Fibroblast of upper back skin (primary cell): ENCODE measurements at regions not wholly inside any gene's neighbourhood (a gene's known extent, or its start where the extent isn't known, plus 50 kb on each side); places are given as distances from the start of the nearest gene placed in this dataset.
"Not testable (repeated sequence)": the region's sequence is repeated elsewhere in the genome, so short reads cannot be mapped to it uniquely, and the experiment has no call there.

Experiments used
- DNase-seq: peaks from one replicate; pipeline ENCODE4 v3.0.0-alpha.2; 2013

GRCh38 chr4:177190995-177191580, 118.6 kb upstream of the NEIL3 start:
- peak; percentile 58 for DNase-seq

DNA sequence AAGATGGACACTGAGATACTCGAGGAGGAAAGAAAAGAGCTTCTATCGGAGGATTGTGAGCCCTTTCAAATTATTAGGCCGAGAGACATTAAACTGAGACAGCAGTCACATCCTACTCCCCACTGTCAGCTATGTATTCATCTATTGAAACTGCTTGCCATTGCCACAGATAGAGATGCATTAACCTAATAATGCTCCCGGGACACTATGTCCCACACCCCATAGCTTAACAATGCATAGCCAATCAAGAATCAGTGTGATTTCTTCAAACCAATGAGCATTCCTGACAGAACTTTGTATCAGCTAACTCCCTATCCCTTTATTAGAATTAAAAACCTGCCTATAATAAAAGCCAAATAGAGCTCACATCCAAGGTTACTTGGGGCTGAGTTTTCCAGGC, 118.1 kb upstream of the NEIL3 start:
- DNase-seq, result no peak

DNA sequence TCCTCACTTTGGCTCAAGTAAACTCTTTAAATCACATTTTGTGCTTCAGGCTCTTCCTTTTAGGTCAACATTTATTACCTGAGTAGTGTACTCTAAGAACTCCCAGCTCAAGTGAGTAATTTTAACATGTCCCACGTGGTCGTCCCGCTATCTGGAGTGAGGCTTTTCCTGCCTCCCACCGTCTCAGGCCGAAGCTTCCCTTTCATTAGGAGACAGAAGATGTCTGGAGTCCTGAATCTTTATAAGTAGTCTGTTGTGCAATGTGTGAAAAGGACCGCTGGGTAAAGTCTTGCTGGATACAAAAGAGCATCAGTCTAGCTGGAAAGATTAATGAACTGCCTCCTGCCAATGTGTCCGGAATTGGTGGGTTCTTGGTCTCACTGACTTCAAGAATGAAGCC, 117.7 kb upstream of the NEIL3 start:
- no peak for DNase-seq

DNA sequence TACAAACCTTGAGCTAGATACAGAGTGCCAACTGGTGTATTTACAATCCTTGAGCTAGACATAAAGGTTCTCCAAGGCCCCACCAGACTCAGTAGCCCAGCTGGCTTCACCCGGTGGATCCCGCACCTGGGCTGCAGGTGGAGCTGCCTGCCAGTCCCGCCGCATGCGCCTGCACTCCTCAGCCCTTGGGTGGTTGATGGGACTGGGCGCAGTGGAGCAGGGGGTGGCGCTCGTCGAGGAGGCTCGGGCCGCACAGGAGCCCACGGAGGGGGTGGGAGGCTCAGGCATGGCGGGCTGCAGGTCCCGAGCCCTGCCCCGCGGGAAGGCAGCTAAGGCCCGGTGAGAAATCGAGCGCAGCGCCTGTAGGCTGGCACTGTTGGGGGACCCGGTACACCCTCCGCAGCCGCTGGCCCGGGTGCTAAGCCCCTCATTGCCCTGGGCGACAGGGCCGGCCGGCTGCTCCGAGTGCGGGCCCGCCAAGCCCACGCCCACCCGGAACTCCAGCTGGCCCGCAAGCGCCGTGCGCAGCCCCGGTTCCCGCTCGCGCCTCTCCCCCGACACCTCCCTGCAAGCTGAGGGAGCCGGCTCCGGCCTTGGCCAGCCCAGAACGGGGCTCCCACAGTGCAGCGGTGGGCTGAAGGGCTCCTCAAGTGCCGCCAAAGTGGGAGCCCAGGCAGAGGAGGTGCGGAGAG, 116.5 kb upstream of the NEIL3 start:
- DNase-seq, result not testable (repeated sequence)

DNA sequence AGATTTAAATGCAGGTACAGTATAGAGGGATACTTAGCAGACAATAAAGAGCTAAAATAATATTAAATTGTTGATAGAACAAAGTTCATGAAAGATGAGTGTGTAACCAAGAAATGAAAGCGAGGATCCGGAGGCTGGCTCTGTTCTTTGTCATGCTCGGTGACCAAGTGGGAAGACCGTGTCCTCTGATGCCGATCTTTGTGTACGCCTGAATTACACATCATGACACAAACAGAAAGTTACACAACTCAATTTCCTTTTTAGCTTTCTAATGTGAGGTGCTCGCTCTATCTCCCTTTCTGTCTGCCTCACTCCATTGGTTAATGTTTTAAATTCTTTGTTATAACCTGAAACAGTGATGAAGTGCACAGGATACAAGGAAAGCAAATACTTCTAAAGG, 114.8 kb upstream of the NEIL3 start:
- no peak for DNase-seq

DNA sequence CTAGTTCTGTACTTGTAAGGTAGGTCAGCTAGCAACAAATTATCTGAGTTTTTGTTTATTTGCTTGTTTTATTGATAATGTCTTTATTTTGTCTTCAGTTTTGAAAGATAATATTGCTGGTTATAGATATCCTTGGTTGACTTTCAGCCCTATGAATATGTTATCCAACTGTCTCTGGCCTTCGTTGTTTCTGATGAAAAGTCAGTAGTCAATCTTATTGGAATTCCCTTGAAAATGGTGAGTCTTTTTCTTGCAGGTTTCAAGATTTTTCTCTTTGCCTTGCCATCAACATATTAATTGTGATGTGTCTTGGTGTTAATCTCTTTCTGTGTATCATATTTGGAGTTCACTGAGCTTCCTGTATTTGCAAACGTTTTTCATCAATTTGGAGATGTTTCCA, 113.1 kb upstream of the NEIL3 start:
- DNase-seq, result no peak

- no peak for DNase-seq
Observed at GRCh38 chr4:177201614-177202013, 108.1 kb upstream of the NEIL3 start.

- no peak for DNase-seq
Observed at GRCh38 chr4:177204126-177204525, 105.5 kb upstream of the NEIL3 start.

DNA sequence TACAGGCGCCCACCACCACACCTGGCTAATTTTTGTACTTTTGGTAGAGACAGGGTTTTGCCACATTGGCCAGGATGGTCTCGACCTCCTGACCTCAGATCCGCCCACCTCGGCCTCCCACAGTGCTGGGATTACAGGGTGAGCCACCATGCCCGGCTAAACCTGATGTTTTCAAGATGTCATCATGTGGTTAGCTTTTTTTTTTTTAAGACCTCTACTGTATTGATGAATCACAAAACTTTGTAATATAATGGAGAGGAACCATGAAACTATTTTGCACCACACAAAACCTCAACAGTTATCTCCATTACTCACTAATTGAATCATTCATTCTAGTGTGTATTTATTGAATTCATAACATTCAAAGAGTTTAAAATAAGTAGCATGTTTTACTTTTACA, 94.7 kb upstream of the NEIL3 start:
- DNase-seq, result peak; percentile 78

- DNase-seq, result peak; percentile 65
Observed at GRCh38 chr4:177220376-177220775, 89.3 kb upstream of the NEIL3 start.

DNA sequence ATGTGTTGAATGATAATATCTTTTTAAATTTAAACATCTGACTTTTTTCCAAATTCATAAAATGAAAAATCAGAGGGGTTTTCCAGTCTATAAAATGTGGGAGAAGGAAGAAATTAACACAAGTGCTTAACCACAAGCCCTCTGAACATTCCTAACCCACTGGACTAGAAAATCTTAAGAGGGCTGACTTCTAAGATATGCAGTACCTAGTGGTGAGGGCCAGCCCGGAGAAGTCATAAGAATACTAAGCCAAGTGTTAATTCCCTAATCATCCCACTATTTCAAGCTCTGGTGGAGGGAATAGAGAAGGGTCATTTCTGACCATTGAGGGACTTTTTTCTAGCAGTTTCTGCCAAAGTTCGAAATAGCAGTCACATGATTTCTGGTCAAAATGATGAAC, 86.9 kb upstream of the NEIL3 start:
- no peak for DNase-seq

DNA sequence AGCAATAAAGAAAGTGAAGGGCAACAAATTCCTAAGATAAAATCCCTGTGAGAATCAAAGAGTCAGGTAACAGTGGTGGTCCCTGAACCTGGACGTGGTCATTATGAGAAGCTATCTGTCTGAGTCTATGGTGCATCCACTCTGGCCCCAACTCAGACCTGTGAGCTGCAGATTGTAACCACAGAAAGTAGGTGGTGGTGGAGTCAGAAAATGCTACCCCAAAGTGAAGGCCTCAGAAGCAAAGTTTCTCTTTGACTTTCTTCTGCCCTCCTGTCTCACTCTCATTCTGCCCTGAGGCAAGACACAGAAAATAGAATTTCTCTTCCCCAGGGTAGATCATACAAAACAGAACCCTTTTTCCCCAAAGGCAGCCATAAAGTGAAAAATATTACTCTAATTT, 84.1 kb upstream of the NEIL3 start:
- DNase-seq, result no peak

DNA sequence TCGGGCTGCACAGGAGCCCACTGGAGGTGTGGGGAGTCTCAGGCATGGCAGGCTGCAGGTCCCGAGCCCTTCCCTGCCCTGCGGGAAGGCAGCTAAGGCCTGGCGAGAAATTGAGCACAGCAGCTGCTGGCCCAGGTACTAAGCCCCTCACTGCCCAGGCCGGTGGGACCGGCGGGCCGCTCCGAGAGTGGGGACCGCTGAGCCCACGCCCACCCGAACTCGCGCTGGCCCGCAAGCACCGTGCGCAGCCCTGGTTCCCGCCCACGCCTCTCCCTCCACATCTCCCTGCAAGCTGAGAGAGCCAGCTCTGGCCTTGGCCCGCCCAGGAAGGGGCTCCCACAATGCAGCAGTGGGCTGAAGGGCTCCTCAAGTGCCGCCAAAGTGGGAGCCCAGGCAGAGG, 82.0 kb upstream of the NEIL3 start:
- DNase-seq, result no peak

GRCh38 chr4:177228599-177228998, 81.1 kb upstream of the NEIL3 start:
- DNase-seq, result no peak

GRCh38 chr4:177229331-177229730, 80.3 kb upstream of the NEIL3 start:
- DNase-seq, result no peak

- DNase-seq, result no peak
Observed at GRCh38 chr4:177232473-177232872, 77.2 kb upstream of the NEIL3 start.

DNA sequence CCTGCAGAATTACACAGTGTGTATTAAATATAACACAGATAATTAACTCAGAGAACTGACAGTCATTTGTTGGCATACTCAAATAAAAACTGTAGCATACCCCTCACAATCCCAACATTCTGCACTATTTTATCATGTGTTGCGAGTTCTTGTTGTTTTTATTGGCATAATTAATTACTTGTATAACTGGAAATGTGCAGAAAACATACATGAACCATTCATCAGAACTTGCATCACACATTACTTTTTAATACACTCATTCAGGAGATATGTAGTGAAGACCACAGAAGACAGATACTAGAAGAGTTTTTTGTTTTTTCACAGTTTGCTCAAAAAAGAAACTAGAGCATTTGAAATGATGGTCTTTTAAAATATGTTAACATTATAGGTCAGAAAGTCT, 74.6 kb upstream of the NEIL3 start:
- DNase-seq, result peak; percentile 81

DNA sequence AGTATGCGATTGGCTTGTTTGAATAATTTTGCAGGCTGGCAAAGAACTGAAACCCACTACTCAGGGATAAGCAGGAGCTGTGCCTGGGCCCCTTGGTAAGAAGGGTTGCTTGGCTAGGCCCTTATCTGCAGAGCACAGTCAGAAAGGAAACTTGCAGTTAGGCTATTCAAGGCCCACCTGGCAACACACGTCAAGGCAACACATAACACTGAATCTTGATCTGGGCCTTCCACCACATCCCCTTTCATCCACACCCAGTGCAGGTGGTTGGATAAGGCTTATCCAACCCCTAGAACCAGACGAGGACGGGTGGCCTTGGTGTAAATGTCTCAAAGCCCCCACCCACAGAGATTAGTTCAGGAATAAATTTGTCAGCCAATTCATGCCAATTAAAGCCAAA, 72.8 kb upstream of the NEIL3 start:
- no peak for DNase-seq

GRCh38 chr4:177237291-177237690, 72.4 kb upstream of the NEIL3 start:
- DNase-seq, result no peak

DNA sequence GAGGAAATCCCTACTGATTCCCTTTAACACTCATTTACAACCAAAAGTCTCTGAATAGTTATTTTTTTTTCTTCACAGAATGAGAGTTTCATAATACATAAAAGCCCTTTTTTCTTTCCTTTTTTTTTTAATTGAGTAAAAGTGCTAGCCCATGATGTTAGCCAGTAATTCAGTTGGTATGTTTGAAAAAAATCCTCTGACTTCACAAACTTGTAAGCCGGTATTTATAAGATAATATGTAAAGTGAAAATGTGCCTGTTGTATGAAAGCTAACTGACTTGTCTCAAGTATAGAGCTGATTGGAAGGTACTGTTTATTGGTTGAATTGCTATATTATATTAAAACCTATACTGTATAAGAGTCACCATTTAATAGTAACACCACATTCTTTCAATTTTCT, 70.2 kb upstream of the NEIL3 start:
- DNase-seq, result no peak

- peak; percentile 28 for DNase-seq
Observed at GRCh38 chr4:177239878-177240277, 69.8 kb upstream of the NEIL3 start.

- peak; percentile 54 for DNase-seq
Observed at GRCh38 chr4:177242651-177243286, 66.9 kb upstream of the NEIL3 start.

- peak; percentile 51 for DNase-seq
Observed at GRCh38 chr4:177246641-177247584, 62.8 kb upstream of the NEIL3 start.
